ENCODE measurements at regions not wholly inside any gene's neighbourhood (a gene's known extent, or its start where the extent isn't known, plus 50 kb on each side); places are given as distances from the start of the nearest gene placed in this dataset.

- no peak for DNase-seq (ENCODE audit: low spot score)
Observed at GRCh38 chr13:34312578-34312977, 494.6 kb downstream of the RFC3 start.

- DNase-seq (ENCODE audit: low spot score): no peak
Observed at GRCh38 chr13:34320084-34320483, 502.1 kb downstream of the RFC3 start.

- no peak for DNase-seq (ENCODE audit: low spot score)
Observed at GRCh38 chr13:34322014-34322742, 504.2 kb downstream of the RFC3 start.

GRCh38 chr13:34322743-34323074 is 504.8 kb downstream of the RFC3 start:
- DNase-seq (ENCODE audit: low spot score): no peak

- no peak for DNase-seq (ENCODE audit: low spot score)
Observed at GRCh38 chr13:34335014-34336007, 517.4 kb downstream of the RFC3 start.

- DNase-seq (ENCODE audit: low spot score): no peak
Observed at GRCh38 chr13:34338102-34338501, 520.2 kb downstream of the RFC3 start.

GRCh38 chr13:34340534-34340933 is 522.6 kb downstream of the RFC3 start:
- no peak for DNase-seq (ENCODE audit: low spot score)

- no peak for DNase-seq (ENCODE audit: low spot score)
Observed at GRCh38 chr13:34343413-34343940, 525.5 kb downstream of the RFC3 start.

- DNase-seq (ENCODE audit: low spot score): no peak
Observed at GRCh38 chr13:34344816-34345215, 526.9 kb downstream of the RFC3 start.

- no peak for DNase-seq (ENCODE audit: low spot score)
Observed at GRCh38 chr13:34345258-34345965, 527.5 kb downstream of the RFC3 start.

- DNase-seq (ENCODE audit: low spot score): no peak
Observed at GRCh38 chr13:34346626-34347025, 528.7 kb downstream of the RFC3 start.

- DNase-seq (ENCODE audit: low spot score): no peak
Observed at GRCh38 chr13:34347784-34348573, 530.0 kb downstream of the RFC3 start.

- no peak for DNase-seq (ENCODE audit: low spot score)
Observed at GRCh38 chr13:34349091-34349722, 531.3 kb downstream of the RFC3 start.

- DNase-seq (ENCODE audit: low spot score): no peak
Observed at GRCh38 chr13:34350671-34351070, 532.7 kb downstream of the RFC3 start.

- no peak for DNase-seq (ENCODE audit: low spot score)
Observed at GRCh38 chr13:34351134-34351533, 533.2 kb downstream of the RFC3 start.

GRCh38 chr13:34352958-34353357 is 535.0 kb downstream of the RFC3 start:
- DNase-seq (ENCODE audit: low spot score): no peak

- DNase-seq (ENCODE audit: low spot score): peak; percentile 7
Observed at GRCh38 chr13:34356686-34357434, 538.9 kb downstream of the RFC3 start.

GRCh38 chr13:34357435-34358232 is 539.7 kb downstream of the RFC3 start:
- peak; percentile 82 for DNase-seq (ENCODE audit: low spot score)

GRCh38 chr13:34358811-34359513 is 541.0 kb downstream of the RFC3 start:
- no peak for DNase-seq (ENCODE audit: low spot score)
